ENCODE measurements at regions not wholly inside any gene's neighbourhood (a gene's known extent, or its start where the extent isn't known, plus 50 kb on each side); places are given as distances from the start of the nearest gene placed in this dataset.

GRCh38 chrX:124242131-124242530, 90.3 kb upstream of the TEX13D start:
- TF ChIP-seq CTCF (IDR thresholded peaks at IDR 0.05 in 8 of 11, conservative IDR thresholded peaks at IDR 0.05 in 3 of 11) (no peak), POLR2A (IDR thresholded peaks at IDR 0.05) (no peak), POLR2AphosphoS5 (IDR thresholded peaks at IDR 0.05) (no peak)
